ENCODE measurements at regions not wholly inside any gene's neighbourhood (a gene's known extent, or its start where the extent isn't known, plus 50 kb on each side); places are given as distances from the start of the nearest gene placed in this dataset.

DNA sequence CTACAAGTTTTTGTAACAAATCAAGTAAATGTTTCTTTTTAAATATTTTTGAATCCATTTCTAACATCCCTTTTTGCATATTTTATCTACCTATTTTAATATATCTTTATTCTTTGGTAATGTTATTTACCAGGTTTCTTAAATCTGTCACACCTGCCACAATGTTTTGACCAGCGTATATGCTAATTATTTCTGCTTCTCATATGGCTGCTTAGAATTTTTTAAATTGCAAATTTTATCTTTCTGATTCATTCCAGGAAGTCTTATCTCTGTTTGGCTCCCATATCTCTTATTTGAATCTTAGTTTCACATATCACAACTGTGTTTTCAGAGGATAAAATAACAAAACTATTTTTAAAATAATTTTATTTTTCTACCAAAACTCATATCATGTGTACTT, 1411.1 kb downstream of the KCNT2 start:
- TF ChIP-seq POLR2A (IDR thresholded peaks at IDR 0.05) (no peak), EP300 (IDR thresholded peaks at IDR 0.05) (no peak)
- TF ChIP-seq, protein P1, sequence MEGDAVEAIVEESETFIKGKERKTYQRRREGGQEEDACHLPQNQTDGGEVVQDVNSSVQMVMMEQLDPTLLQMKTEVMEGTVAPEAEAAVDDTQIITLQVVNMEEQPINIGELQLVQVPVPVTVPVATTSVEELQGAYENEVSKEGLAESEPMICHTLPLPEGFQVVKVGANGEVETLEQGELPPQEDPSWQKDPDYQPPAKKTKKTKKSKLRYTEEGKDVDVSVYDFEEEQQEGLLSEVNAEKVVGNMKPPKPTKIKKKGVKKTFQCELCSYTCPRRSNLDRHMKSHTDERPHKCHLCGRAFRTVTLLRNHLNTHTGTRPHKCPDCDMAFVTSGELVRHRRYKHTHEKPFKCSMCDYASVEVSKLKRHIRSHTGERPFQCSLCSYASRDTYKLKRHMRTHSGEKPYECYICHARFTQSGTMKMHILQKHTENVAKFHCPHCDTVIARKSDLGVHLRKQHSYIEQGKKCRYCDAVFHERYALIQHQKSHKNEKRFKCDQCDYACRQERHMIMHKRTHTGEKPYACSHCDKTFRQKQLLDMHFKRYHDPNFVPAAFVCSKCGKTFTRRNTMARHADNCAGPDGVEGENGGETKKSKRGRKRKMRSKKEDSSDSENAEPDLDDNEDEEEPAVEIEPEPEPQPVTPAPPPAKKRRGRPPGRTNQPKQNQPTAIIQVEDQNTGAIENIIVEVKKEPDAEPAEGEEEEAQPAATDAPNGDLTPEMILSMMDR (IDR thresholded peaks at IDR 0.05), result no peak
- H3K4me3 ChIP-seq, result no peak overlapping the region
- WGBS, 2 donors, result 85 to 95% methylated on average over 1 of the region's 1 CpG
- no peaks in the 10 kb centered on the region for H3K4me1 ChIP-seq
- H3K9me3 ChIP-seq, result no peaks in the 10 kb centered on the region
- H3K36me3 ChIP-seq, result no peaks in the 10 kb centered on the region
- no peaks in the 10 kb centered on the region for H3K27me3 ChIP-seq
- H3K27ac ChIP-seq, result no peak overlapping the region
- no peak for DNase-seq (ENCODE audit: low spot score in 2 of 2)

DNA sequence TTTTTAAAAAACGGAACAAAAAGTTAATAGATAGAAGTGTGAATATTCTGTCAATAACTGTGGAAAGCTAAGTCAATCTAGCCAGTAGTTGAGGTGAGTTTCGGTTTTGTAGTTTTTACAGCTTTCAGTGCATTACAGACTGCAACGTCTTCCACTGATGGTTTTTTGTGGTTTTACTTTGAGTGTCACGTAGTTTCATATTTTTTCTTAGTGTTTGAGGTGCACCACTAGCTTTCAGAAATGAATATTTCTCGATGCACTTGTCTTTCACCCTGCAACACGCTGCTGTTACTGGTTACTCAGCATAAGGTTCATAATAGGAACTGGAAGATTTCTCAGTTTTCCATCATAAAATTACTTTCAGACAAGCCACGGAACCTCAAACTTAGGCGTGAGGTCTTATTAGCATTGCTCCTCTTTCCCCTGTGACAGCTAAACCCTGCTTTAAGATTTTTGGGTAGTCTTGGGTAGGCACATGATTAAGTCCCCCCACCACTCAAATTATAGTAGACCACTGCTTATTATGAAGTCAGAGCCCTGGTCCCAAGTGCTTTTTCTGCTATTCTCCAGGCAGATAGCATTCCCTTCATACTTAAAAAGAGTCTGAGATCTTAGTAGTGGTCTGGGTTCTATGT, 1412.7 kb downstream of the KCNT2 start:
- Histone ChIP-seq H3K27ac (no peak overlapping the region), H3K4me3 (no peak overlapping the region), H3K9me3 (no peaks in the 10 kb centered on the region), H3K27me3 (no peaks in the 10 kb centered on the region), H3K36me3 (no peaks in the 10 kb centered on the region), H3K4me1 (no peaks in the 10 kb centered on the region)
- 54 to 56% methylated on average over 8 of the region's 8 CpGs for WGBS, 2 donors
- no peak for DNase-seq (ENCODE audit: low spot score in 2 of 2)
- TF ChIP-seq EP300 (IDR thresholded peaks at IDR 0.05) (no peak), POLR2A (IDR thresholded peaks at IDR 0.05) (no peak)
- TF ChIP-seq, protein P1 (IDR thresholded peaks at IDR 0.05), result no peak

DNA sequence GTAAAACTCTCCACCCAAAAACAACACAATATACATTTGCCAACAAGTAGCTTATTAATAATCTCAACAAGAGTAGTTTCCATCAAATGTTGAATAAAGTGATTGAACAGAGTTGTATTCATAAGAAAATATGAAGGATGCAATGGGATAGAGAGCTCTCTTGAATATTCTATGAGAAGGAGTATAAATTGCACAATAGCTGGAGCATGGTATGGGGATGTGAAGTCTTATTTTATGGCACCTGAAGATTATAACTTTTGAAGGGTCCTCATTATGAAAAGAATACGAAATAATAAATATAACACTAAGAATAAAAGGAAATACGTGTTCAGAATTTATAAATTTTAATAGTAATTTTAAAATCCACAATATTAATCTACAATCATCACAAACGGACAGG, 1415.1 kb downstream of the KCNT2 start:
- TF ChIP-seq, protein P1 (IDR thresholded peaks at IDR 0.05), result no peak
- TF ChIP-seq POLR2A (IDR thresholded peaks at IDR 0.05) (no peak), EP300 (IDR thresholded peaks at IDR 0.05) (no peak)
- Histone ChIP-seq H3K9me3 (no peaks in the 10 kb centered on the region), H3K4me1 (no peaks in the 10 kb centered on the region), H3K4me3 (no peak overlapping the region), H3K27me3 (no peaks in the 10 kb centered on the region), H3K36me3 (no peaks in the 10 kb centered on the region), H3K27ac (no peak overlapping the region)
- no peak for DNase-seq (ENCODE audit: low spot score in 2 of 2)
- 91 to 93% methylated on average over 3 of the region's 3 CpGs for WGBS, 2 donors

DNA sequence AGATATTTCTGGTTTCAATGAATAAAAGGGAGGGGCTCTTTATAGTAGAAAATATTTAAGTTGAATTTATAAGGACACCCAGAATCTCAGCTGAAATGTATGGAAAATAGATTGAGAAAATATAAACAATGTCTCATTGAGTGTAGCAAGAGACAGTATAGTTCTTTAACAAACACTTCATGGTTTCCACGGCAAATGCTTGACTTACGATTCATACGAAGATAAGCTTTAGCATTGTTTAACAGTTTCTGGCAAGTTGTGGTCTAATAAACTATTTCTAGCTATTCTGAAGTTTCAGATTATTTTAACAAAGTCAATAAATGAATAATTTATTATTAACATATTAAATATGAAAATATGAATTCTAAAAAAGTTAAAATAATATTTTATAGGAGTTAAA, 1419.4 kb downstream of the KCNT2 start:
- H3K36me3 ChIP-seq, result no peaks in the 10 kb centered on the region
- TF ChIP-seq POLR2A (IDR thresholded peaks at IDR 0.05) (no peak), EP300 (IDR thresholded peaks at IDR 0.05) (no peak)
- TF ChIP-seq, protein P1 (IDR thresholded peaks at IDR 0.05), result no peak
- H3K27me3 ChIP-seq, result no peaks in the 10 kb centered on the region
- 45 to 46% methylated on average over 3 of the region's 3 CpGs for WGBS, 2 donors
- H3K9me3 ChIP-seq, result no peaks in the 10 kb centered on the region
- DNase-seq (ENCODE audit: low spot score in 2 of 2), result no peak
- no peak overlapping the region for H3K27ac ChIP-seq
- H3K4me3 ChIP-seq, result no peak overlapping the region
- H3K4me1 ChIP-seq, result no peaks in the 10 kb centered on the region

DNA sequence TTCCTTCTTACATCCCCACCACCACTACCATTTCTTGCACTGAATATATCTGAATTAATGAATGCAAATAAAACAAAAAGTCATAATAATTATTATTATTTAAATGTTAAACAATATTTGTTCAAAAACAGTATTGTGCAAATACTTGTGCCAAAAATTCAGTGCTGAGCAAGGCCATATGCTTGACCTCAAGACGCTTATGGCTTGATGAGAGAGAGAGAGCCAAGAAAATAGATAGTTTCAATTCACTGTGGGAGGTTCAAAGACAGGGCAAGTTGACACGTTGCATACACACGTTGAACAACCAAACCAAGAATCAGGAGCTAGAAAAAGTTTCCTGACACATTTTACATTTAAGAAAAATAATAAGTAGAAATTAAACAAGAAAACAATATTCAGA, 1421.7 kb downstream of the KCNT2 start:
- H3K4me1 ChIP-seq, result no peaks in the 10 kb centered on the region
- TF ChIP-seq POLR2A (IDR thresholded peaks at IDR 0.05), result no peak
- no peak for TF ChIP-seq EP300 (IDR thresholded peaks at IDR 0.05)
- TF ChIP-seq, protein P1 (IDR thresholded peaks at IDR 0.05), result no peak

More for the DNA sequence above, 1421.7 kb downstream of the KCNT2 start:
- Histone ChIP-seq H3K27ac (no peak overlapping the region), H3K27me3 (no peaks in the 10 kb centered on the region), H3K36me3 (no peaks in the 10 kb centered on the region), H3K4me3 (no peak overlapping the region), H3K9me3 (no peaks in the 10 kb centered on the region)
- WGBS, 2 donors, result 34 to 40% methylated on average over 3 of the region's 3 CpGs
- no peak for DNase-seq (ENCODE audit: low spot score in 2 of 2)
